GM18861 (cell line): ENCODE measurements at regions not wholly inside any gene's neighbourhood (a gene's known extent, or its start where the extent isn't known, plus 50 kb on each side); places are given as distances from the start of the nearest gene placed in this dataset.
"Not testable (repeated sequence)": the region's sequence is repeated elsewhere in the genome, so short reads cannot be mapped to it uniquely, and the experiment has no call there.

Experiments used
- ATAC-seq: cut with Tn5 transposase; IDR thresholded peaks from one replicate; pipeline ENCODE4 v1.9.1; 2021; ENCODE audit not compliant: unreplicated experiment

DNA sequence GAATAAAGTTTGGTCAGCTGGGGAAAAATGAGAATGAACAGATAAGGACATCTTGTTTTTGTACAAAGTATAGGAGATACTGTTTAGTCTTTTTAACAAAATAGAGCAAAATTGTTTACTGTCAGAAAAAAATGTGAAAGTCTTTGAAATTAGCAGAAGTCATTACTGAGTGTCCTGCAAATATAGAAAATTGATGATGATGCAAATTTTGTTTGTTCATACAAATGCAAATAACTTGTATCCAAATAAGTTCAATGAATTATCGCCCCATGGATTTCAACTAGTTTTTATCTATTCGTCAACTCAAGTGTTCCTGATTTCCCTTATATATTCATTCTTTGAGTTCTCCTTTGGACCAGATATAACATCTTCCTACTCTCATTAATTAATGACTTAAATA, 378.0 kb upstream of the SGO1 start:
- no peak for ATAC-seq

DNA sequence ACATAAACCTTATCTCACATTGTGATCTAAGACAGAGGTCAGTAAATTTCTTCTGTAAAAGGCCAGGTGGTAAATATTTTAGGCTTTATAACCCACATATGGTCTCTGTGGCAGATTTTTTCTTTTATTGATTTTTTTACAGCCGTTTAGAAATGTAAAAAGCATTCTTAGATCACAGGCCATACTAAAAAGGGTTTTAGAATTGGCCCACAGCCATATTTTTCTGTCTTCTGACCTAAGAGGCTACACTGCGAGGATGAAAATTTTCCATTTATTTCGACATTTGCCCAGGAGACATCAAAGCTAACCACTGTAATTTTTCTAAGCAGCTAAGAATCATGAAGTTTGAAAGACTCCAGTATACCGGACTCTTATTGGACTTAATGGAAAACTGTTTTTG, 377.2 kb upstream of the SGO1 start:
- no peak for ATAC-seq

DNA sequence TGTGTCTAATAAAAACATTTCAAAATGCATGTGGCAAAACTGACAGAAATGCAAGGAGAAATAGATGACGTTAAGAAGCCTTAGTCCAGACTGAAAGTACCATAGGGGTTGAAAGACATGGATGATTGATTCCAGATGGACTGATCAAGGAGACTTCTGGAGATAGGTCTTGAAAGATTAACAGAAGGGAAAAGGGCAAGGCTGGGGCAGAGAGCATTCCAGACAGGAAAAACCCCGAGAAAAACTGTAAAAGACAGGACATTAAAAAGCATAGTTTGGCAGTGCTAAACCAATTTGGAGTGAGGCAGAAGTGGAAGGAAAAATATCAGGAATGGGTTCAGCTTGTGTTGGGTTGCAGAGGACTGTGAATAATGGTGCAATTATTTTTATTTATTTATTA, 375.2 kb upstream of the SGO1 start:
- no peak for ATAC-seq

DNA sequence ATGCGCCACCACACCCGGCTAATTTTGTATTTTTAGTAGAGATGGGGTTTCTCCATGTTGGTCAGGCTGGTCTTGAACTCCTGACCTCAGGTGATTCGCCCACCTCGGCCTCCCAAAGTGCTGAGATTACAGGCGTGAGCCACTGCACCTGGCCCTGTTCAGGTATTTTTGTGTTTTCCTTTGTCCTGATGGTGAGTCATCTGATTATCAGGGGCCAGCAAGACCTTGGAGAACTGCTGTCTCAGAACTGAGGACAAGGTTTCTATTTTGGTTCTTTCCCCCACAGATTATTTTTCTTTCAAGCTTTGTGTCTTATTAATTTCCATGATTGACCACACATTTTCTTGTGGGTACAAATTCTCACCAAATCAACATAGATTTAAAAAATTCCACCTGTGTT, 374.4 kb upstream of the SGO1 start:
- not testable (repeated sequence) for ATAC-seq

DNA sequence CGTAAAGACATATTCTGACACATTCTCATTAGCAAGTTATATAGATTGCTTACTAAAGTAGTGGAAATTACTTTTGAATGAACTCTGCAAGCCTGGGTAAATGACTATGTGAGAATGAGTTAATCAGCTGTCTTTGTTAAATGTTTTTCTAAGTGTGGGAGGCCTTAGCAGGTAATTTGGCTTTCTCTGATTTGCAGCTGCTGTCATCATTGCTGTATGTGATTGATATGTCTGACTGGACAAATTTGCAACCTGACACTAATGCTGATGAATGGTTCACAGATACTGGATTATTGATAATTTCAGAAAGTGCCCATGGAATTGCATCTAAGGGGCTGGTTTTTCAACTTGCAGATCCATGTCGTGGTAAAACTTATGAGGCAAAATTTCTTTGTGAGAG, 372.2 kb upstream of the SGO1 start:
- no peak for ATAC-seq

DNA sequence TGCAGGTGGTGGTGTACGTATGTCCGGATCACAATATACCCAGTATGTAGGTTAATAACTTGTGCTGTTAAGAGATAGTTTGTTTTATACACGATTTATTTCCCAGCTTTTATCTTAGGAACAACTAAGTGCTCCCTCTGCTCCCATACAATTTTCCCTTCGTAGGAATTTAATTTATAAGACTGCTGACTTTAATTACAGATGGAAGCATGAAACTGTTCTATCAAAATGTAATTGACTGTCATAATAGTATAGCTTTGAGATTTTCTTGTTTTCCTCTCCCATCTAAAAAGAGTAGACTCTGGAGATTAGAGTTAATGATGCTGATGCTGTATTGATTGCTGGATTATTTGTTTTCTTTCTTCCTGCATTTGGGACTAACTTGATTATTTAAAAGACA, 370.7 kb upstream of the SGO1 start:
- ATAC-seq: no peak

DNA sequence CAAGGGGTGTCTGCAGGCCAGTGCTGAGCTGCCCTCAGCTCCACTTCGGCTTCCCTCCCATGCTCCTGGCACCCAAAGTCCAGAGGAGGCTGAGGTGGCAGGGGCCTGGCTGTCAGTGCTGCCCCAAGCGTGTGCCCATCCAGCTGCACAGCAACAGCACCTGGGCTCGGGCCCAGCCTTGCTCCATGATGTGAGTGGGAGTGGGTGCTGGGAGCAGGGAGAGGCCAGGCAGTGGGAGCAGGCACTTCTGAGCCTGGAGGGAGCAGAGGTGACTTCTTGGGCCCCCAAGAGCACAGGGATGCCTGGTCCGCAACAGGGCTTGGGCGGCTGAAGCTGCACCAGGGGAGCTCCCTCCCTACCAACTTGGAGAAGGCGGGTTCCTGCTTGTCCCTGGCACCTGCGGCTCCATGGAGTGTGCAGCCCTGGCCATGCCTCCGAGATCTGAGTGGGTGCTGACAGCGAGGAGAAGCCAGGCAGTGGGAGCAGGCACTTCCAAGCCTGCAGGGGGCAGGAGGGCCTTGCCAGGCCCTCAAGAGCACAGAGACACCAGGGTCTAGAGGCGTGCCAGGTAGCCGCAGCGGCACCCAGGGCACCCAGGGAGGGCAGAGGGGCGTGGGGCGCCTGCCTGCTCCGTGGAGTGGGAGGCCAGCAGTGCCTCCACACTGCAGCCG, 366.7 kb upstream of the SGO1 start:
- no peak for ATAC-seq

DNA sequence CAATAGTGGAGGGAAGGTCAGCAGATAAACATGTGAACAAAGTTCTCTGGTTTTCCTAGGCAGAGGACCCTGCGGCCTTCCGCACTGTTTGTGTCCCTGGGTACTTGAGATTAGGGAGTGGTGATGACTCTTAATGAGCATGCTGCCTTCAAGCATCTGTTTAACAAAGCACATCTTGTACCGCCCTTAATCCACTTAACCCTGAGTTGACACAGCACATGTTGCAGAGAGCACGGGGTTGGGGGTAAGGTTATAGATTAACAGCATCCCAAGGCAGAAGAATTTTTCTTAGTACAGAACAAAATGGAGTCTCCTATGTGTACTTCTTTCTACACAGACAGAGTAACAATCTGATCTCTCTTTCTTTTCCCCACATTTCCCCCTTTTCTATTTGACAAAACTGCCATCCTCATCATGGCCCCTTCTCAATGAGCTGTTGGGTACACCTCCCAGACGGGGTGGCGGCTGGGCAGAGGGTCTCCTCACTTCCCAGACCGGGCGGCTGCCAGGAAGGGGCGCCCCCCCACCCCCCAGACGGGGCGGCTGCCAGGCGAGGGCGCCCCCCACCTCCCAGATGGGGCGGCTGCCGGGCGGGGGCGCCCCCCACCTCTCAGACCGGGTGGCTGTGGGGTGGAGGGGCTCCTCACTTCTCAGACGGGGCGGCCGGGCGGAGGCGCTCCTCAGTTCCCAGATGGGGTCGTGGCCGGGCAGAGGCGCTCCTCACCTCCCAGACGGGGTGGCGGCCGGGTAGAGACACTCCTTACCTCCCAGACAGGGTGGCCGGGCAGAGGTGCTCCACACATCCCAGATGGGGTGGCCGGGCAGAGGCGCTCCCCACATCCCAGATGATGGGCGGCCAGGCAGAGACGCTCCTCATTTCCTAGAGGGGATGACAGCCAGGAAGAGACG, 361.6 kb upstream of the SGO1 start:
- not testable (repeated sequence) for ATAC-seq

DNA sequence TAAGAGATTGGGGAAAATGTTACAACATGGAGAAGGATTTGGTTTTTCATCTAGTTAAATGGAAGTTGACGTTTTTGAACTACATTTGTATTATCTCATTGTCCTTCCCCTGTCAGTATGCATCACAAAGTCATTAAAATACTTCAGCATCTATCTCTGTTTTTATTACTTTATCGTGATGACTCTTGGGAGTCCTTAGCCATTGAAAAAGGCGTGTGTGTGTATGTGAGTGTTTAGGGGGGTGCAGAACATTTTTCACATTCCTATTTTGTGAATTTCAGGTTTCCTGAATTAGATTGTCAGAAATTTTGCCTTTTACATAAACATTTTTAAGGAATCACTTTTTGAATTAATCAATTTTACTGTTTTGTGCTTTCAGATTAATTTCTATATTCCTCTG, 360.6 kb upstream of the SGO1 start:
- no peak for ATAC-seq

DNA sequence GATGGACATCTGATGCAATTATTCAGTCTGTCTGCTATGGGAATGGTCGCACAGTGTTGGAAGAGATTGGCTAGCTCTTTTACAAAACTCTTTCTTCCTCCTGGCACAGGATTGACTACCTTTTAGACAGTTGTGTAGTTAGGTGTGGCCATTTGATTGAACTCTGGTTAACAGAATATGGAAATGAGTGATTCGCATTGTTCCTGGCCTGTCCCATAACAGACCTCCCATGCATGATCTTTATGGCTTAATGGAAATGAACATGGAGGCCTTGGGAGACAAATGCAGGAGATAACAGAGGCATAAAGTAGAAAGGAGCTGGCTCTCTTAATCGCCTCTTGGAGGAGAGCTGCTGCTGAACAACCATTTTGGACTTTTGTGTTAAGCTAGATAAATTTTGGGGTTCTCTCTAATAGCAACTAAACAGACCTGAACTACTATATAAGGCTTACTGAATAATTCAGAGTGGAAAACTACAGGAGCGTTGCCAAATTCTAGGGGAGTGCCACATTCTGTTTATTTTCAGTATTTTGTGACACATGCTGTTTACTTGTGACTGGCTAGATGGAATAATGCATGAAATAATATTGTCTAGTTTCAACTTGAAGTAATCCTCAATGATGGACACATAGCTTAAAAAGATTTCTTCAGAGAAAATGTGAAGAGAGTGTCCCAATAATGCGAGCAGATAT, 357.7 kb upstream of the SGO1 start:
- ATAC-seq: no peak

DNA sequence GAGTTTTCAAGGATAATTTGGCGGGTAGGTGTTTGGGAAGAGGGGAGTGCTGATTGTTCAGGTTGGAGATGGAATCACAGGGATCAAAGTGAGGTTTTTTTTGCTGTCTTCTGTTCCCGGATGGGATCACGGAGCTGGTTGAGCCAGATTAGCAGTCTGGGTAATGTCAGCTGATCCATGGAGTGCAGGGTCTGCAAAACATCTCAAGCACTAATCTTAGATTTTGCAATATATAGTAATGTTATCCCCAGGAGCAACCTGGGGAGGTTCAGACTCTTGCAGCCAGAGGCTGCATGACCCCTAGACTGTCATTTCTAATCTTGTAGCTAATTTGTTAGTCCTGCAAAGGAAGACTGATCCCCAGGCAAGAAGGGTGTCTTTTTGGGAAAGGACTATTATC, 354.1 kb upstream of the SGO1 start:
- ATAC-seq: no peak

DNA sequence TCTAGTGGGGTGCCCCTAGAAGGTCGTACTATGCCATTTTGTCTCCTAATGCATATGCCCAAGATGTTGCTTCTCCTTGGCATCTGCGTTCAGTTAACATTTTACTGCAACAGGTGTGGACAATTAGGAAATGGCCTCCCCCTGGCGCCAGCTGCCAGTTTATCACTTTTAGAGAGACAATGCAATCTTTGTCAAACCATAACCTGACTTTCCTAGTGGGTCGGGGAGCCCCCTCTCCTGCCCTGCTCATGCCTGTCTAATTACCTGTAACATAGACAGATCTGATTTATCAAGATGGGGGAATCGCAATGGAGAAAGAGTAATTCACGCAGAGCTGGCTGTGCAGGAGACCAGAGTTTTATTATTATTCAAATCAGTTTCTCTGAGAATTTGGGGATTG, 353.7 kb upstream of the SGO1 start:
- no peak for ATAC-seq

DNA sequence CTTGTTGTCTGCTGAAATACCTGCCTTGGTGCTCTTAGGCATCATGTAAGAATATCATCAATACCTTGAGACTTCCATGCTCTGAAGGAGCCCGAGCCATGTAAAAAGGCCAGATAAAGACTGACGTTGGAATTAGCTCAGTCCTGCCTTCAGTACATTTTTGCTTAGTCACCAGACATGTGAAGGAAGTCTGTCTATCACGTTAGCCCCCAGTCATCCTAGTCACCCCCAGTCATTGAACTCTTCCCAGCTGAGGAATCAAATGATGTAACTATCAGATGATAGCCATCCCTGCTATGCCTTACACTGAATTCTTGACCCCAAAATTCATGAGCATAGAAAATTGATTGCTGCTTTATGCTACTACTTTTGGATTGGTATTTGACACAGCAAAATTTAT, 351.2 kb upstream of the SGO1 start:
- no peak for ATAC-seq

DNA sequence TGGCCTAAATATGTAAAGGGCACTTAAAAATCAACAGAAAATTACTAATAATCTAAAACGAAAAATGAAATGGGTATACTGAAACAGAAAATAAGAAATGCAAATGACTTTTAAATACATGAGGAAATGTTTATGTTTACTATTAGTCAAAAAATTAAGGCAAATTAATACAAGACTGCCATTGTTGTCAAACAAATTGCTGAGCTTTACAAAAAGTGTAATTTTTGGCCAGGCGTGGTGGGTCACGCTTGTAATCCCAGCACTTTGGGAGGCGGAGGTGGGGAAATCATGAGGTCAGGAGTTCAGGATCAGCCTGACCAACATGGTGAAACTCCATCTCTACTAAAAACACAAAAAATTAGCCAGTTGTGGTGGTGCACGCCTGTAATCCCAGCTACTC, 343.9 kb upstream of the SGO1 start:
- ATAC-seq: no peak

DNA sequence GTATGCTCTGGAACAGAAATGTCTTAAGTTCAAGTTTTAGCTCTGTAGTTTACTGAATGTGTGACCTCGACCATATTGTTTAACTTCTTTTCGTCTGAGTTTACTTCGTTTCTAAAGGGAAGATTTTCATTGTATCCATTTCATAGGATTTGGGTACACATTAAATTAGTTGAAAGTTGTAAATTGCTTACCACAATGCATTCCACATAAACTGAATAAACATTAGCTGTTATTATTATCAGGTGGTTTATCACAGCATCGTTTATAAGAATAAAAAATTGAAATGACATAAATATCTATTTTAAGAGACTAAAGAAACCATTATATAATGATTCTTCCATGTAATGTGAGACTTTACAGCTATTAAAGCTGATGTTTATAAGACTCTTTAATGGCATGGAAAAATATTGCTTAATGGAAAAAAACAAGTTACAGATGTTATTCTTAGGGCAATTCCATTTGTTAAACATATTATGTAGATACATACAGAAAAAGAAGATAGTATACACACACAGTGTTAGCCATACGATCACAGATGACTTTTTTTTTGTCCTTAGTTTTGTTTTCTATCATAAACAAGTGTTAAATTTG, 342.3 kb upstream of the SGO1 start:
- no peak for ATAC-seq

DNA sequence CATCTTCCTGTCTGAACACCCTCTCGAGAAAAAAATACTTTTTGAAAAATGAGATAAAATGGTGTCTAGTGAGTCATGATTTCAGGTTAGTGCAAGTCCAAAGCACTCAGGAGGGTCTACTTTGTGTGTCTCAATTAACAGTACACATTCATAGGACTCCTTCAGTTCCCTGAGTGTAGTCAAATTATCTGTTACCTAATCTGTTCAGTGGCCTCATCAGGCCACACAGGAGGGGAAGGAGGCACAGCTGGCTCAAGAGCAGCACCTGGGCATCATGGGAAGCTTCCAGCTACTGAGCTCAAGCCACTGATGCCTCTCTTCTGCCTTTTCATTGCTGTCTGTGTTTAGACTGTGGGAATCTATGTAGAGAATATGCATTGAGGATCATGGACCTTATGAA, 341.4 kb upstream of the SGO1 start:
- ATAC-seq: no peak

DNA sequence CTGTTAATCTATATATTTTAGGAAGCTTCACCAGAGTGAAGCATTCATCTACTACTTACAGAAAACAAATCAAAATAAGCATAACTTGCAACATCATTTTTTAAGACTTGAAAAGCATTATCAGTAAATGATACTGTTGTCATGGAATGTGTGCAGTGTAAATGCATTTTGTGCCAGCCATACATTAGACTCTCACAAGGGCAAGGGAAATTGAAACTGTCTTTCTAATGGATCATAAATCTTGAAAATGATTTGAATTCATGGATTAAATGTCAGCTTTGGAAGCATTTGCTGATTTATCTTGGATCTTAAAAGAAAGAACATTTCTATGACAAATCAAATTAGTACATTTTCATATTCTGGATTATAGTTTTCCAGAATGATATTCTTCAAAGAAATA, 338.3 kb upstream of the SGO1 start:
- ATAC-seq: no peak

DNA sequence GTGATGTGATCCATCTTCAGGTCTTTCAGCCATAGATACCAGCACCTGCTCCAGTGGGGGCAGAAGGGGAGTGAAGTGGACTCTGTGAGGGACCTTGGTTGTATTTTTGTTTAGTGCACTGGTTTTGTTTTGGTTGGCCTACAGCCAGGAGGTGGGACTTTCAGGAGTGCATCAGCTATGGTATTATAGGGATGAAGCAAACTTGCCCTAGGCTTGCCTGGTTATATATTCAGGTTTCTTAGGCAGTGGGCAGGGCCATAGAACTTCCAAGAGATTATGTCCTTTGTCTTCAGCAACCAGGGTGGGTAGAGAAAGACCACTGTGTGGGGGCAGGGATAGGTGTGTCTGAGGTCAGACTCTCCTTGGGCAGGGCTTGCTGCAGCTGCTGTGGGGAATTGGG, 337.3 kb upstream of the SGO1 start:
- ATAC-seq: no peak

DNA sequence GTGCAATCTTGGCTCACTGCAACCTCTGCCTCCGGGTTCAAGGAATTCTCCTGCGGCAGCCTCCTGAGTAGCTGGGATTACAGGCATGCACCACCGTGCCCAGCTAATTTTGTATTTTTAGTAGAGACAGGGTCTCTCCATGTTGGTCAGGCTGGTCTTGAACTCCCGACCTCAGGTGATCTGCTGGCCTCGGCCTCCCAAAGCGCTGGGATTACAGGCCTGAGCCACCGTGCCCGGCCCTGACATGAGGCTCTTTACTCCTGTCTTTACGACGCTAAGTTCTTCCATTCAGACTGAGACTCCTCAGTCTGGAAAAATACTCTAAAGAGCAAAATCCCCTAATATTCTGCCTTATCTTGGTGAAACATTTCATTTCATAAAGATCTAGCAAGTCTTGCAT, 331.3 kb upstream of the SGO1 start:
- ATAC-seq: not testable (repeated sequence)

DNA sequence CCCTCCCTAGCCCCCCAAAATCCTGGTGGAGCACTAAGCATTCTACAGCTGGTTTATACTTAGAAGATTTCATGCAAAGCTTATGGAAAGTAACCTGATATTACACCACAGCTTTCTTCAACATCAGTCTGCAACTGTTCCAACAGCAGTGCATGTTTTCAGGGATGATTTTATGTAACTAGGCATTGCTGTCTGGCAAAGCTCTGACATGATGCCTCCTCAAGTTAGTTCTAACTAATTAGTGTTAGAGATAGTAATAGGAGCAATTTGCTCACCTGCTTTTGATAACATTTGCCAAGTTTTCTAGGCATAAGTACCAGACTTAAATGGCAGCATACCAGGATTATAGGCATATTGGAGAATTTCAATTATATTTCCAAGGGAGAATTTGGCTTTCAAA, 330.3 kb upstream of the SGO1 start:
- no peak for ATAC-seq

DNA sequence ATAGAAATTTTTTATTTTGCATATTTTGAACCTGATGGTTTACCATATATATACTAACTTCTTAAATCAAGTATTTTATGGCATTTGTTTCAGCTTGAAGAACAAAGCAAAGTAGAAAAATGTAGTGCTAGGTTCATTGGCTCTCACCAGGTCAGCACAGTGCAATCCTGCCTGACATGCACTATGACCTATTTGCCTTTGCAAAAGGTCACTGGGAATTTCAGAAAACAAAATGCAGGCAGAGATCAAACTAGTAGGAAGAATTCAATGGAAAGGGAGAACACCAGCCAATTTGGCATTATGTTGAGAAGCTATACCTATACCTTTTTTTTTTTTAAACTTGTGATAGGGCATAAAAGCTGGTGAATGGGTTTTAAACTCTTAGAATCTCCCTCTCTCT, 329.8 kb upstream of the SGO1 start:
- ATAC-seq: no peak
